CD4-positive, alpha-beta T cell treated with Interleukin-15 for 4 hours (primary cell): ENCODE measurements at regions not wholly inside any gene's neighbourhood (a gene's known extent, or its start where the extent isn't known, plus 50 kb on each side); places are given as distances from the start of the nearest gene placed in this dataset.
"Not testable (repeated sequence)": the region's sequence is repeated elsewhere in the genome, so short reads cannot be mapped to it uniquely, and the experiment has no call there.

ENCODE experiments used
- DNase-seq: peaks from one replicate; pipeline ENCODE4 v3.0.0-alpha.2; 2020; ENCODE audit warnings: low spot score

DNA sequence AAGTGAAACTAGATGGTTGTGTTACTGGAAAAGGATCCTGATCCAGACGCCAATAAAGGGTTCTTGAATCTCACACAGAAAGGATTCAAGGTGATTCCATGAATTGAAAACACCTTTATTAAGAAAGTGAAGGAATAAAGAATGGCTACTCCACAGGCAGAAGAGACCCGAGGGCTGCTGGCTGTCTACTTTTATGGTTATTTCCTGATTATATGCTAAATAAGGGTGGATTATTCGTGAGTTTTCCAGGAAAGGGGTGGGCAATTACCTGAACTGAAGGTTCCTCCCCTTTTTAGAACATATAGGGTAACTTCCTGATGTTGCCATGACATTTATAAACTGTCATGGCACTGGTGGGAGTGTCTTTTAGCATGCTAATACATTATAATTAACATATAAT is 50.9 kb upstream of the WARS2 start:
- no peak for DNase-seq

GRCh38 chr1:119204197-119204960 is 63.9 kb upstream of the WARS2 start:
- no peak for DNase-seq

DNA sequence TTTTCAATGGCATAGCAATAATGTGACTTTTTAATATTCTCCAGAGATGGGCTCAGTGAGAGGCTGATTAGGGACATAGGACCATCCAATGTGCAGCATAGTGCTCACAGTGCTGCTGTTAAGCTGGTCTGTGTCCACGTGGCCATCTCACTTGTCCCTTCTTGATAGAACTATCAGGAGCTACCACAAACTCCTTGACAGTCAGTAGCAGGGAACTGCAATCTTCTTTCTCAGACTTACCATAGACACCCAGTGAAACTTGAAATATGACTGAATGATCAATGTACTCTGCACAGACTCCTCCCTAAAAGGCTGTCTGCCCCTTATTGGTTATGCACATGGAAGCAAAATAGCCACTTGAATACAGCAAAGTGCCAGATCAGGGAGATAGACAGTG is 64.5 kb upstream of the WARS2 start:
- DNase-seq: no peak

DNA sequence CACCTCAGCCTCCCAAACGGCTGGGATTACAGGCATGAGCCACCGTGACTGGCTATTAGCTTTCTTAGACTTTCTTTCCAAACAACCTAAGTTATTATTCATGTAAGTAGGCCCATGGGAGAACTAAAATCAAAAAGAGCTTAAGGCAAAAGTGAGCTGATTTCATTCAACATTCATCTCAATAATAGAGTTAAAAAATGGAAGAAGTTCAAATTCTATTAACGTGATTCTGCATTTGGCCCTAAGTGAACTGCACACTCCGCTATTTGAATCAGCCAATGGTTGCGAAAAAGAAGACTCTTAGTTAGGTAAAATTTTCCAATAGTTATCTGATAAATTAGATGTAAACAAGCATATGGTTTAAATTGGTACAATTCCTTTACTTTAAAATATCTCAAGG is 68.6 kb upstream of the WARS2 start:
- no peak for DNase-seq

DNA sequence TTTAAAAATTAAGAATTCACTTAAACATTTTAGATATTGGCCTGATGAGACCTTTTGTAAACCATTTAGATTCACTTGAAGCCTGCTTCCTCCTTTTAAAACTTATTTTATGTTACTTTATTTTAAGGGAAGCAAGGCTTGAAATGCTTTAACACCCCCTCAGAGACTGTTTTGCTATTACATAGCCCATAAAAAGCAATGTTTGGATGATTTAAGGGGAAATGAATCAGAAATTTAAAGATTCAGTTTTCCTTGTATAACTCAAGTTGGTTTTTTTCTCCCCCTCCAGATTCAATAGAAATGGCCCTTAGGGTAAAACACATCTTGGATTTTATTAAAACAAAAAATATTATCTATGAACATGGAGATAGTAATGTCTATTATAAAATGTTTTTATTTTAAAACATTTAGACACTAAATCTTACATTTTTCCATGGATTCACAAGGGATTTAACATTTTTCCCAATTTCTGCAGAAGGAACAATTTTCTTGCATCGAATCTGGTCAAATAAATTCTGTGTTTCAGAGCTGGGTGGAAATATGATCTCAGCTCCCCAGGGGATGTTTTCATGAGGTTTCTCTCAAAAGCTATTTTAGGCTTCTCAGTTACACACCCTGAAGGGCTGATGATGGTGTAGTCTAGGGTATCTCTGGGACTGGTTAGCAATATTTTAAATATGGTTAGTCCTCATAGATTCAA is 69.3 kb upstream of the WARS2 start:
- DNase-seq: no peak

- no peak for DNase-seq
These were observed 69.8 kb upstream of the WARS2 start for GRCh38 chr1:119210296-119210649.

GRCh38 chr1:119213213-119213612 is 72.8 kb upstream of the WARS2 start:
- DNase-seq: not testable (repeated sequence)

DNA sequence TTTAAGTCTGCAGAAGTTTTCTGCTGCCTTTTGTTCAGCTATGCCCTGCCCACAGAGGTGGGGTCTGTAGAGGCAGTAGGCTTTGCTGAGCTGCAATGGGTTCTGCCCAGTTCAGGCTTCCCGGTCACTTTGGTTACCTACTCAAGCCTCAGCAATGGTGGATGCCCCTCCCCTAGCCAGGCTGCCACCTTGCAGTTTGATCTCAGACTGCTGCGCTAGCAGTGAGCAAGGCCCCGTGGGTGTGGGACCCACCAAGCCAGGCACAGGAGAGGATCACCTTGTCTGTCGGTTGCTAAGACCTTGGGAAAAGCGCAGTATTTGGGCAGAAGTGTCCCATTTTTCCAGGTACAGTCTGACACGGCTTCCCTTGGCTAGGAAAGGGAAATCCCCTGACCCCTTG is 74.5 kb upstream of the WARS2 start:
- DNase-seq: not testable (repeated sequence)

DNA sequence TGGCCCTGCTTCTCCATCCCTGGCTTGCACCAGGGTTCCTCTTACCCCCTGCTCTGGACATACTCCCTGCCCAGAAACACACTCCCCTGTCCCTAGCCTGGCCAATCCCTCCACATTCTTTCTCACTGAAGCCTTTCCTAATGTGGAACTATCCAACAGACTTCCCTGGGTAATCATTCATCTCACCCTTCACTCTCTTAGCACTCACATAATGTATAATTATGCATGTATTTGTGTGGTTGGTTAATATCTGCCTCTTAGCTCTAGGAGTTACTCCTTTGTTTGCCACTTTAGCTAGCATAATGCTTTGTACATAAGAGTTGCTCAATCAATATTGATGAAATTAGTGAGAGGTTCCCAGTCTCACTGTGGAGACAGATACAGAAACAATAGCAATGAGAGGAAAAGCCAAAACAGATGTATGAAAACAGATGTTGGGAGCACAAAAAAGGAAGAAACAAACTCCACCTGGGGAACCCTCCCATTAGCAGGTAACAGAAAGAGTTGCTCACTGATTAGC is 76.9 kb upstream of the WARS2 start:
- DNase-seq: no peak

DNA sequence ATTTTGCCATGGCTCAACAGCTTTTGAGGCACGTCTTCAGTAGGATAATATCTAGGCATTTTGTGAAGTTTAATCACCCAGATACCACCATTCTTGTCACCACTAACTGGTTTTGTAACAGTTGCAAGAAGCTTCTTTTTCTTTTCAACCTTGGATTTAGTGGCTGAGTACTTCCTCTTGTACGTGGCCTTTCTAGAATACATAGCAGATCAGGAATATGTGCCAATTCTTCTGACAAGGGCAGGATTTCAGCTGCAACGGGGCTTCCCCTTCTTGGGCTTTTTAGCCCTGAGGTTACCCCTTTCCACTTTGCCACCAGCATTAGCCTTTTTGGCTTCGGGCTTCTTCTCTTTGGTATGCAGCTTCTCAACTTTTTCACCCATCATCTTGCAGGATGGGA is 79.3 kb upstream of the WARS2 start:
- no peak for DNase-seq

- no peak for DNase-seq
These were observed 80.5 kb upstream of the WARS2 start for GRCh38 chr1:119220991-119221390.

GRCh38 chr1:119222271-119222670 is 81.8 kb upstream of the WARS2 start:
- DNase-seq: no peak

GRCh38 chr1:119225265-119225664 is 84.8 kb upstream of the WARS2 start:
- no peak for DNase-seq

GRCh38 chr1:119225831-119226230 is 85.4 kb upstream of the WARS2 start:
- no peak for DNase-seq

- DNase-seq: no peak
These were observed 85.9 kb upstream of the WARS2 start for GRCh38 chr1:119226321-119226720.

DNA sequence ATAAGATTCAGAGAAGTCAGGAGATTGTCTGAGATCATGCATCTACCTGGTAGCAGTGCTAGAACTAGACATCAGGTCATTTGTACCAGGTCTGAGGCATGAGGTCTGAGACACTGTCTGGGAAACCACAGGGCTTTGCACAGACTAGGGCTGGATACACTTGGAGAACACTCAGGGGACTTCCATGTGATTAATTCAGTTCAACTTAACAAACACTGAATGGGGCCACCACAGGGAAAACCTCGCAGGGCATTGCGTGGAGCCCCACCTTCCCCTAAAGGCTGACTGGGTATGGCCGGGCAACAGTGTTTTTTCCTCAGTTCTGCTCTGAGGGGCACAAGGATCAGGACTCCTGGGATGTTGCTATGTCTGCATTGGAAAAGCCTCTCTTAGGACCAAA is 86.5 kb upstream of the WARS2 start:
- DNase-seq: no peak

DNA sequence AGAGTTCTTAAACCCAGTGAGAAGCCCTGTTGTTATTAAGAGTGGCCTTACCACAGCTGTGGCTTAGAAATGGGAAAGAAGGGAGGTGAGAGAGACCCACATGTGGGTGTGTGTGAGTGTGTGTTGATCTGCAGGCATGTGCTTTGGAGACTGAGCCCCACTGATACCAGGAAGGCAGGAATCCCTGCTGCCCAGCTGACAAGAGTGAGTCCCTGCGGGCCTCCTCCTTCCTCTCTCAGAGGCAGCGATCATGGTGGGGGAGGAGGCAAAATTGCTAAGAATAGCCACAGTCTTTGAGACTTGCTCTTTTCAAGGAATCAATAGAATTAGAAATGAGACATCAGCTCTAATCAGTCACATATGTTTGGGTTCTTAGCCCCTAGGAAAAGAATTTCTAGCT is 87.0 kb upstream of the WARS2 start:
- DNase-seq: no peak

DNA sequence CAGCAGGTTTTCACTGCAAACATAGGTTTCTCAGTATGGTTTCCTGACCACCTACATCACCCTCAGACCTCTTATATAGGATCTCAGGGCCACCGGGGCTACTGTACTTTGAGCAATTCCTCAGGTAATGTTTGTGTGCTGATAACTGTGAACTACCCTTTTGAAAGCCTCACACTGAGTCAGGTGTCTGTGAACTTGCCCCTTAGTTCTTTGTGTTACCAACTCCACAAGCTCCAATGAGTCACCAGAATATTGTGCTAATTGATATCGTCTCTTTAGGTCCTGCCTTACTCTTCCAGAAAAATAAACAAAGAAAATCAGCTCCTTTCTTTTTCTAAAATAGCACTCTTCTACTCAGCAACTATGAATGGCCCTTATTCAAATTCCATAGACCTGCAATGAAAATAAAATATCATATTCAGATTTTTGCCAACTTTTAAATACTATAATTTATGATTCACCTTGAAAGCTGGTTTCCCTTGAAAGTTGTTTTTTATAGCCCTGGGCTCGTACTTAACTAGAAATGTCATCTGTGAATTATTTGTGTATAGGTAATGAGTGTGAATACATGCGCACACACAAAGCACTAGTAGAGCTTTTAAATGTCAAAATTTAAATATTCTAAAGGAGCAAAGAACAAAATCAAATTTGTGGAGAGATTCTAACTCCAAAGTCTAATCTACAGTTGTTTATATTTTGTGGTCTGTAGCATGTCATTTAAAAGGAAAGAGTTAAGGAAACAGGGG is 88.1 kb upstream of the WARS2 start:
- no peak for DNase-seq

- DNase-seq: no peak
These were observed 94.7 kb upstream of the WARS2 start for GRCh38 chr1:119235120-119235519.

- no peak for DNase-seq
These were observed 105.4 kb upstream of the WARS2 start for GRCh38 chr1:119245881-119246280.

DNA sequence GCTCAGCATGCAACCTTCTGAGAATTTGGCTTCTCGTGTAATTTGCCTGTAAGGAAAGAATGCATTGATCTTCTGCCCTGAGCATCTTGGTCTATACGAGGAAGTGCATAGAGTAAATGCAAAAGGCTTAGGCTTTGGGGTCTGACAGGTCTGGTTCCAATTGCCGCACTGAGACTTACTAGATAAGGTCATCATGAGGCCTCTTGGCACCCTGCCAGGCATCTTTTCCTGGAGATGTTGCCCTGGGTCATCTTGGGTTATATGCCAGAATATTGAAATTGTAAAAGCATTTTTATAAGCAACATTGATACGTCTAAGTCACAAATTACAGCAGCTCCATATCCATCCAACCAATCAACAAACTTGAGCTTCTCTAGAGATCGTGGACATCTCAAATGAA is 108.8 kb upstream of the WARS2 start:
- DNase-seq: no peak

DNA sequence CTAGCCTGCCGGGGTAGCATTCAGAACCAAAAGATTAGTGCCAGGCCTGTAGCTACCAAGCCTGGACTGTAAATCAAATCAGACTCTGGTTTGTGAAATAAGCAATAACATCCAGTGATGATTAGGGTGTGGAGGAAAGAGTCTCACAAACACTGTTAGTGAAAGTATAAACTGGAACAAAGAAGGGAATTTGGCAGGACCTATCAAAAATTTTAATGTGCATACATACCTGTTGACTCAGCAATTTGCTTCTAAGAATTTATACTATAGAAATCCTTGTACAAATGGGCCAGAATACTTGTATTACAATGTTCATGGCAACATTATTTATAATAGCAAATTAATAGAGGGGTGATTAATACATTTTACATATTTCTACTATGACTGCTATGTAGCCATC is 109.8 kb upstream of the WARS2 start:
- DNase-seq: no peak

GRCh38 chr1:119251751-119252150 is 111.3 kb upstream of the WARS2 start:
- no peak for DNase-seq
